GM23338 (cell line): ENCODE measurements at regions not wholly inside any gene's neighbourhood (a gene's known extent, or its start where the extent isn't known, plus 50 kb on each side); places are given as distances from the start of the nearest gene placed in this dataset.
A peak's percentile ranks its signal among the peaks of the same experiment; 100 is the strongest.

Experiments
- ATAC-seq: fragments of 200-7000 bp; cut with Tn5 transposase; 3 replicates; pipeline ENCODE4 v1.9.1; 2020
- DNase-seq: peaks from one replicate; pipeline ENCODE4 v3.0.0-alpha.2; 2015; ENCODE audit warnings: low spot score
- H2AFZ ChIP-seq: fragments of 200-600 bp; sonication (generic); 2 replicates; pipeline ENCODE4 v1.8.0; 2016; ENCODE audit warnings: antibody characterized with exemption, mild to moderate bottlenecking, moderate library complexity
- H3F3A ChIP-seq: fragments of 200-600 bp; sonication (generic); replicated peaks from 2 replicates; pipeline ENCODE4 v1.8.0; 2017; ENCODE audit warnings: antibody characterized with exemption, mixed run types, low read depth
- H3K27ac ChIP-seq: fragments of 200-600 bp; sonication (generic); 2 replicates; pipeline ENCODE4 v1.6.1; 2016; ENCODE audit warnings: low read depth
- H3K27me3 ChIP-seq: fragments of 200-600 bp; sonication (generic); 2 replicates; pipeline ENCODE4 v1.8.0; 2016; ENCODE audit warnings: mild to moderate bottlenecking, mixed run types, moderate library complexity; ENCODE audit not compliant: insufficient read depth
- H3K36me3 ChIP-seq: fragments of 200-600 bp; sonication (generic); 2 replicates; pipeline ENCODE4 v1.8.0; 2016; ENCODE audit warnings: mild to moderate bottlenecking; ENCODE audit not compliant: insufficient read depth
- H3K4me1 ChIP-seq: fragments of 200-600 bp; sonication (generic); 2 replicates; pipeline ENCODE4 v1.8.0; 2016; ENCODE audit warnings: mild to moderate bottlenecking, moderate library complexity; ENCODE audit not compliant: insufficient read depth
- H3K4me2 ChIP-seq: fragments of 200-600 bp; sonication (generic); 2 replicates; pipeline ENCODE4 v1.7.1; 2017; ENCODE audit warnings: mixed run types
- H3K4me3 ChIP-seq: fragments of 200-600 bp; sonication (generic); 2 replicates; pipeline ENCODE4 v1.6.1; 2016; ENCODE audit warnings: mixed run types
- H3K79me2 ChIP-seq: fragments of 200-600 bp; sonication (generic); replicated peaks from 2 replicates; pipeline ENCODE4 v1.8.0; 2017; ENCODE audit warnings: mild to moderate bottlenecking; ENCODE audit not compliant: insufficient read depth
- H3K9me2 ChIP-seq: fragments of 200-600 bp; sonication (generic); 2 replicates; pipeline ENCODE4 v1.8.0; 2017; ENCODE audit not compliant: insufficient read depth
- H4K20me1 ChIP-seq: fragments of 200-600 bp; sonication (generic); replicated peaks from 2 replicates; pipeline ENCODE4 v1.8.0; 2017; ENCODE audit warnings: mild to moderate bottlenecking; ENCODE audit not compliant: insufficient read depth
- H3K27ac Mint-ChIP-seq: 2 replicates; pipeline ENCODE4 v1.8.0; 2020; ENCODE audit warnings: inconsistent platforms, mild to moderate bottlenecking, moderate library complexity, mixed read lengths
- H3K27me3 Mint-ChIP-seq: 3 replicates; pipeline ENCODE4 v1.8.0; 2022; ENCODE audit warnings: low read depth, mild to moderate bottlenecking, moderate library complexity, mixed read lengths, inconsistent platforms; ENCODE audit not compliant: insufficient read depth, poor library complexity
- H3K36me3 Mint-ChIP-seq: 3 replicates; pipeline ENCODE4 v1.8.0; 2021; ENCODE audit warnings: low read depth, mild to moderate bottlenecking, inconsistent platforms, moderate library complexity, mixed read lengths
- H3K4me1 Mint-ChIP-seq: 3 replicates; pipeline ENCODE4 v1.8.0; 2020; ENCODE audit warnings: mild to moderate bottlenecking, inconsistent platforms, mixed read lengths
- H3K4me3 Mint-ChIP-seq: 3 replicates; pipeline ENCODE4 v1.8.0; 2021; ENCODE audit warnings: moderate library complexity, mild to moderate bottlenecking, inconsistent platforms, mixed read lengths
- H3K9me3 Mint-ChIP-seq: 3 replicates; pipeline ENCODE4 v1.8.0; 2020; ENCODE audit warnings: moderate library complexity, mild to moderate bottlenecking, inconsistent platforms, mixed read lengths
- CREB1 ChIP-seq: fragments of 250-450 bp; sonication (Bioruptor Pico); IDR thresholded peaks from 2 replicates; pipeline ENCODE4 v1.5.0; 2020; ENCODE audit warnings: low read depth, mild to moderate bottlenecking, moderate library complexity
- CTCF ChIP-seq, 2 experiments: fragments of 200-600 bp in 1 of 2; sonication (generic) in 1 of 2; conservative IDR thresholded peaks; 2 replicates each; pipeline versions ENCODE4 v1.5.1 to v1.6.1; 2016 to 2017; ENCODE audit warnings: antibody characterized with exemption in 2 of 2, low read depth in 2 of 2, mild to moderate bottlenecking in 2 of 2, moderate library complexity in 1 of 2
- EZH2phosphoT487 ChIP-seq: fragments of 200-600 bp; sonication (generic); IDR thresholded peaks from one replicate; pipeline ENCODE4 v1.8.1; 2018; ENCODE audit warnings: antibody characterized with exemption; ENCODE audit not compliant: unreplicated experiment
- NANOG ChIP-seq: IDR thresholded peaks from 2 replicates; pipeline ENCODE4 v1.6.1; 2016; ENCODE audit warnings: antibody characterized with exemption, borderline replicate concordance
- ZNF331 ChIP-seq: fragments of 250-450 bp; sonication (Bioruptor Pico); IDR thresholded peaks from 2 replicates; pipeline ENCODE4 v1.5.0; 2020; ENCODE audit warnings: low read depth, mild to moderate bottlenecking, moderate library complexity

- TF ChIP-seq NANOG (peak; percentile 66), CTCF (conservative IDR thresholded peaks at IDR 0.05; ENCODE audit: low read depth in 2 of 2) (no peak)
- H3K27ac Mint-ChIP-seq = no peak overlapping the region
These were observed 68.3 kb upstream of the CABCOCO1 start for GRCh38 chr10:61594430-61594829.

GRCh38 chr10:61592581-61592980, 70.1 kb upstream of the CABCOCO1 start:
- no peak overlapping the region for H2AFZ ChIP-seq
- Mint-ChIP-seq H3K4me1 (peaks cover 35% of the 10 kb centered on the region), H3K36me3 (no peaks in the 10 kb centered on the region; the same call in 2 of the 3 replicates), H3K27ac (no peak overlapping the region), H3K9me3 (no peaks in the 10 kb centered on the region; the same call in 2 of the 3 replicates), H3K27me3 (peaks cover 2% of the 10 kb centered on the region), H3K4me3 (no peak overlapping the region)
- H3F3A ChIP-seq = no peaks in the 10 kb centered on the region
- peak; percentile 82 for ATAC-seq
- TF ChIP-seq CTCF (conservative IDR thresholded peaks at IDR 0.05; ENCODE audit: low read depth in 2 of 2) (peak; percentile 66 to 82), ZNF331 (CRISPR knock-in tag) (no peak)
- H3K36me3 ChIP-seq = no peaks in the 10 kb centered on the region
- H3K27me3 ChIP-seq = no peaks in the 10 kb centered on the region
- H3K4me3 ChIP-seq = no peak overlapping the region
- peaks cover 26% of the 10 kb centered on the region for H3K4me1 ChIP-seq
- 0 out of 2 replicates have a peak, but pooled peaks cover 5% of the 10 kb centered on the region for H3K9me2 ChIP-seq
- no peaks in the 10 kb centered on the region for H3K79me2 ChIP-seq
- H4K20me1 ChIP-seq = no peaks in the 10 kb centered on the region
- H3K4me2 ChIP-seq = 0 out of 2 replicates have a peak overlapping the region, but pooled peaks have one; percentile 22
- peak; percentile 57 for DNase-seq
- no peak overlapping the region for H3K27ac ChIP-seq

More at GRCh38 chr10:61594430-61594829, 68.3 kb upstream of the CABCOCO1 start:
- peak overlapping the region; percentile 29 for H3K4me2 ChIP-seq
- H3K27ac ChIP-seq = peak overlapping the region; percentile 68
- H2AFZ ChIP-seq = no peak overlapping the region
- peak overlapping the region; percentile 9; the same call in 1 of the 2 replicates for H3K4me3 ChIP-seq
- peaks cover 2% of the 10 kb centered on the region for H3K27me3 Mint-ChIP-seq
- H4K20me1 ChIP-seq = no peaks in the 10 kb centered on the region
- H3K79me2 ChIP-seq = no peaks in the 10 kb centered on the region
- ATAC-seq = peak; percentile 44
- peaks cover 26% of the 10 kb centered on the region for H3K4me1 ChIP-seq
- H3K9me3 Mint-ChIP-seq = no peaks in the 10 kb centered on the region
- H3K9me2 ChIP-seq = 0 out of 2 replicates have a peak, but pooled peaks cover 5% of the 10 kb centered on the region
- no peaks in the 10 kb centered on the region for H3F3A ChIP-seq
- H3K4me3 Mint-ChIP-seq = peak overlapping the region; percentile 9; the same call in 2 of the 3 replicates
- peak; percentile 49 for DNase-seq
- no peaks in the 10 kb centered on the region; the same call in 2 of the 3 replicates for H3K36me3 Mint-ChIP-seq
- peaks cover 35% of the 10 kb centered on the region for H3K4me1 Mint-ChIP-seq
- no peaks in the 10 kb centered on the region for H3K27me3 ChIP-seq
- H3K36me3 ChIP-seq = no peaks in the 10 kb centered on the region

DNA sequence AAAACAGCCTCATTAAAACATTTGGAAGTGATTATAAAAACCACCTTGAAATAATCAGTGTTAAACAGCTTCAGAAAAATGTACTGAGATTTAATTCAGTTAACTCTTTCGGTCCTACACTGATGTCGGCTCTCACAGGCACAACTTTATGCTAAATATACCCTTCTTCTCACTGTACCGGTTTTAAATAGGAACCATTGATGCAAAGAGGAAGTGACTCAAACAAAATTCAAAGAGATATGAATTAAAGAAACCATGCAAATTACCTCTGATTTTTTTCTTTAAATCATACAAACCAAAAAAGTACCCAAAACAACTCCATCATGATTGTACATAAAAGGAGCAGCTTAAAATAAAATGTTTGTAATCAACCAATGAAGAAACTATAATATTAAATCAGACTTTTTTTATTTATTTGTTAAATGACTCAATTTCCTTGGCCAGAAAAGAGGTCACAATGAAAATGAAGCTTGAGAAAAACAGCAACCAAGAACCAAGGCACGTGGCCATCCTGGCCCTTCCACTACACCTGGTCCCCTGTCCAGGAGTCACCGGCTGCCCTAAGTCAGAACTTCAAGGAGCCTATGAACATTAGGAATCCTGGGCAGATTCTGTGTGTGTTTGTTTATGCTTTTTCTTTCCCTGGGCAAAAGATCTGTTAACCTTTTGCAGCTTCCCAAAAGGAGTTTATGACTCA, 73.0 kb upstream of the CABCOCO1 start:
- H2AFZ ChIP-seq = no peak overlapping the region
- peaks cover 24% of the 10 kb centered on the region for H3K4me1 Mint-ChIP-seq
- H3K36me3 Mint-ChIP-seq = no peaks in the 10 kb centered on the region; the same call in 2 of the 3 replicates

More for the DNA sequence above, 73.0 kb upstream of the CABCOCO1 start:
- Histone ChIP-seq H4K20me1 (no peaks in the 10 kb centered on the region), H3K27me3 (no peaks in the 10 kb centered on the region), H3F3A (no peaks in the 10 kb centered on the region), H3K79me2 (no peaks in the 10 kb centered on the region), H3K4me3 (no peak overlapping the region), H3K36me3 (no peaks in the 10 kb centered on the region), H3K4me1 (peaks cover 15% of the 10 kb centered on the region), H3K9me2 (0 out of 2 replicates have a peak, but pooled peaks cover 5% of the 10 kb centered on the region), H3K4me2 (no peak overlapping the region), H3K27ac (no peak overlapping the region)
- no peak for ATAC-seq
- Mint-ChIP-seq H3K4me3 (no peak overlapping the region), H3K27me3 (peaks cover 2% of the 10 kb centered on the region), H3K27ac (no peak overlapping the region), H3K9me3 (no peaks in the 10 kb centered on the region; the same call in 2 of the 3 replicates)
- DNase-seq = no peak
- no peak for TF ChIP-seq CREB1 (CRISPR knock-in tag)
- no peak for TF ChIP-seq EZH2phosphoT487
